HG03354 (cell line): ENCODE measurements at regions not wholly inside any gene's neighbourhood (a gene's known extent, or its start where the extent isn't known, plus 50 kb on each side); places are given as distances from the start of the nearest gene placed in this dataset.

Source experiments
- ATAC-seq: cut with Tn5 transposase; IDR thresholded peaks from one replicate; pipeline ENCODE4 v1.9.1; 2021; ENCODE audit warnings: mild to moderate bottlenecking; ENCODE audit not compliant: unreplicated experiment, poor library complexity, severe bottlenecking

GRCh38 chr5:31051316-31051715 is 142.2 kb upstream of the CDH6 start:
- ATAC-seq = no peak

DNA sequence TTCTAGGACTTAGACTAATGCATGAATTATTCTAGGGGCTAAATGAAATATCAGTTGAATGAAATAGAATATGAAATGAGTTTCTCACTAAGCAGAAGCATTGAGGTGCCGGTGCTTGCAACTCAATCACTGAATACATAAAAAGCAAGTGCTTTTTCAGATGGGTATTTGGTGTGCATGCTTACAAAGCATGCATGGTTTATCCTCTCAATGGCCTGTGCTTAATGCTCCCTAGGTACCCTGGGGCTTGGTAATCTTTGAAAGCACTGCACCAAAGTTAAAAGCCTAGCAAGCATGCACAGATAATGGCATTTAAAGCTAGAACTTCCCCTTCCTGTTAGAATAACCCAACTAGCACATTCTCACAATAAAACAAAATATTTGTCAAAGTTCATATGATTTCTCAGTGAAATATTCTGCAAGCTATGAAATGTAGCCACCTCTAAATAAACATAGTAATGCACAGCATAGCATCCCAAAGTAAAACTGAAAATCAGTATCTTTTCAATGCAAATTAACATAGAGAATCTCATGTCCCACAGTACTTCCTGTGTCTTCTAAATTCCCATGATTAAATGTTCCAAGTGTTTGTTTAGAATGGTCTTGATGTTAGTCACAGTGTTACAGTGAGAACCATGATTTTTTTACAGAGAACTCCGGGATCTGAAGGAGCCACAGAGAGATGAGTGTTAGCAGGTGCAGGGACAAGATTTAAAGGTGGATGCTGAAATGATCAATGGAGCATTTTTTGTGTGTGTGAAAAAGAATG is 143.4 kb upstream of the CDH6 start:
- ATAC-seq = no peak

DNA sequence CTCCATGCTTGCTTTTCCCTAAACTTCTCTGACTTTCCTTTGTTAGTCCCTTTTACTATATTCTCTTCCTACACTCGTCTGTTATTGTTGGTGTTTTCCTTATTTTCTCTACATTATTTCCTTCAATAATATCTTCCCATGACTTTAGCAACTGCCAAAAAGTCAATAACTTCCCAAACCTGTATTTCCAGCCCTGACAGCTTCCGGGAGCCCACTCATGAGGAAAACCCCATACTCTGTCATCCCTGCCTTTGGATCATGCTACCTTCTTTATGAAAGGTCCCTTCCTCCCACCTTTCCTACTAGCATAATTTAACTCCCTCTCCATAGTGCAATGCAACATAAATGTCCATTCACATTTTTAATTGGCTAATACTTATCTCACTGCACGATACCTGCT is 144.0 kb upstream of the CDH6 start:
- no peak for ATAC-seq

- no peak for ATAC-seq
These were observed 144.9 kb upstream of the CDH6 start for GRCh38 chr5:31048282-31049270.

DNA sequence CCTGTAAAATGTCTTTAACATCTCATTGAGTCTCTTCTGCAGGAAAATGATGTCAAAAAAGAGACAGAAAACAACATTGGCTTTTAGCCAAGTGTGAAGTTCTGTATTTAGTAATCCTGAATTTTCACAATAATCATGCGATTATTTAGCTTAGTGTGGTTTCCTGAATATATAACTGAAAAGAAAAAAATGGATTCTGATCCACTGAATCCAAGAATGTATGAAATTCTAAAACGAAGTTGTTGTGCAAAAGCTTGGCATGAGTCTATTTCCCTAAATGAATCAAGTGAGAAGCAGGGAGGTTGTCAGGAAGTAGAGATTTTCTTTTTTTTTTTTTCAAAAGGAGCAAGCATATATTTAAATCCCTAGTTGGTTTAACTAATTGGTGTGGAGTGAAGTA is 145.9 kb upstream of the CDH6 start:
- no peak for ATAC-seq

DNA sequence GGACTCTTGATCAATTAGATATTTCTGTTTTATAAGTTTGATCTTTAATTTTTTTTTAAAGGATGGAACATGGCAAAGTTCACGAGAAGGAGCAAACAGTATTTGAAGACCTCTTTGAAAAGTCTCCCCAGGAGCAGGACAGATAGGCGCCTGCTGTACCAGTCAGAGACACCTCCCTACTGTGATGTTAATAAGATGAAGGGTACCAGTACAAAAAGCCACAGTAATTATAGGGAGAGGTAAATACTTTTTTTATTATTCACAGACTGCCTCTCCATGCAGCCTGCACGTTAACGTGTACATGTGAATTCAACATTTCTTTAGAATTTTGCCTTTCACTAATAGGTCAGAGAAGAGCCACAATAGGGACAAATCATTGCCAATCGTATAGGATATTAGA is 146.5 kb upstream of the CDH6 start:
- no peak for ATAC-seq

DNA sequence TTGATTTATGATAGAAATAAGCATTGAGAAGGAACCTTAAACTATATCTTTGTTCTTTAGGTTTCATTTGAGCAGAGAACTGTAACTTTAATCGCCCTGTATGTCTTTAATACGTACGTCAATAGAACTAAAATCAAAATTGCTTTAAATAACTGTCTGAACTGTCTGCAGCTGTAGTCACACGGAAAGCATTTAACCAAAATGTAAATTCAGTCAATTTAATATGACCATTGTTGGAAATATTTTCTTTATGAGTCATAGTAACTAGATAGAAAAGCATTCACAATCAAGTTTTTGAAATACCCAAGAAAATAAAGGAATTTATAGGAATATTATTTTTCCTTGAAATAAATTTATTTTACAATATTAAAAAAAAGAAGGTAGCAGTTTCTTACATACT is 157.1 kb upstream of the CDH6 start:
- ATAC-seq = no peak

DNA sequence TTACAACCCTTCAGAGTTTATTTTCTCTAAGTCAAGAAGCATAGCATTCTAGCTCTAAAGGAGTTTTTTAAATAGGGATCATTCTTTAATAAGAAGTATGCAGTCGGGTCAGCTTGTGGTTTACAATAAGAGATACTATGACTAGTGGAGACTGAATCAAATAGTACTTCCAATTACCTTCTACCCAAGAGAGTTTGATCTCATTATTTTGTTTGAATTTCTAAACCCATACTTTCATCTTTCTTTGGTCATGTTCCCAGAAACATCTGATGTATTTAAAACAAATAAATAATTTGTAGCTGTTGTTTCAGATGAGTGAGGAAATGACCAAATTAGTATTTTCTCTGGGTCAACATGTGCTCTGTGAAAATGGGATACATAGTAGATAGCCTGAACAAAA is 160.2 kb upstream of the CDH6 start:
- no peak for ATAC-seq

GRCh38 chr5:31029925-31030324 is 163.6 kb upstream of the CDH6 start:
- ATAC-seq = no peak

DNA sequence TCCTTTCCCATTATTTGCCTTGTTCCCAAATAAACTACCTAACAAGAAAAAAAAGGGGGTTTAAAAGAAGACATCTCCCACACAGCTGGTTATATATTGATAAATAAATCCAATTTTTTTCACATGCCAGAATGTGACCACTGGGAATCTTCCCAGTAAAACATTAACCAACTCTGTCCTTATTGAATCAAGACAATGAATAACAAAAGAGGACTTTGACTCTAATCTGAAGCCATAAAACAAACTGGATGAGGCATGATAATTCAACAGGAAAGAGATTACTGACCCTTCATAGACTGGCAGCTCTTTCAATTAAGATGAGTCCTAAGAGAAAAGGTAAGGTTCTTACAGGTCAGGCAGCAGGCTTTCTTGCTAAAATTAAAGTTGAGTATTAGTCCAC is 165.8 kb upstream of the CDH6 start:
- no peak for ATAC-seq

- no peak for ATAC-seq
These were observed 170.4 kb upstream of the CDH6 start for GRCh38 chr5:31023105-31023504.

- no peak for ATAC-seq
These were observed 172.3 kb upstream of the CDH6 start for GRCh38 chr5:31021181-31021624.

- ATAC-seq = no peak
These were observed 185.3 kb upstream of the CDH6 start for GRCh38 chr5:31008231-31008630.

GRCh38 chr5:31007672-31008071 is 185.8 kb upstream of the CDH6 start:
- no peak for ATAC-seq

- no peak for ATAC-seq
These were observed 193.2 kb upstream of the CDH6 start for GRCh38 chr5:31000287-31000686.

DNA sequence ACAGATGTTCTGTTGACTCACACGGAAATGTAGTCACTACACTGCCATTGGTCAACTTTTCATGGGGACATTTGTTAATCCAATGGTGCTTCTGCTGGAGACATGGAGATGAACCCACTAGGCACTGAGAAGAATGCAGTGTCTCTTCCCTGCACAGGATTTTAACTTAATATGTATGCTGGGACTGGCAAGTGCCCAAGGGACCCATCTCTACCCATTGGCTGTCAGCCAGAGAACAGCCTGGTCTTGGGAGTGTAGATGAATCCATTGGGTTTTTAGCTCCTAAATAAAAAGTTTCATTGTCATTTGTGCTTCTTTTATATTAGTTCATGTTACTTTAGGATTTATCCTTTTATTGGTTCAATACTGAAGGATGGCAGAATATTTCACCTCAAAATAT is 195.8 kb upstream of the CDH6 start:
- ATAC-seq = no peak

DNA sequence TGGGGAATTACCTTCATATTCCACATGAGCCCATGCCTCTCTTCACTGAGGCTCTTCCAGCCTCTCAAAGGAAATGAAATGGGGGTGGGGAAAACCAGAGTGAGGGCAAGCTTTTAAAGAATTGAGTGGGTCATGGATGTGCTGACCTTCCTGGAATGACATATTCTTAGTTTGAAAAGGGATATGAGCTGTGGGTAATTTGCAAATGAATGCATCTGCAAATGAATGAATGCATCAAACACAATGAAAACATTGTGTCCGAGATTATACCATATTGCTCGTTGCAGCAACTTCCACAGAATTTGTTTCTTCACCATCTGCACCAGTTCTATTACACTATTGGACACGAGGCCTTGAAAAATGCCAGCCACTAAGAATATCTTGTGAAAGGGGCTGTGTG is 198.6 kb upstream of the CDH6 start:
- ATAC-seq = no peak

DNA sequence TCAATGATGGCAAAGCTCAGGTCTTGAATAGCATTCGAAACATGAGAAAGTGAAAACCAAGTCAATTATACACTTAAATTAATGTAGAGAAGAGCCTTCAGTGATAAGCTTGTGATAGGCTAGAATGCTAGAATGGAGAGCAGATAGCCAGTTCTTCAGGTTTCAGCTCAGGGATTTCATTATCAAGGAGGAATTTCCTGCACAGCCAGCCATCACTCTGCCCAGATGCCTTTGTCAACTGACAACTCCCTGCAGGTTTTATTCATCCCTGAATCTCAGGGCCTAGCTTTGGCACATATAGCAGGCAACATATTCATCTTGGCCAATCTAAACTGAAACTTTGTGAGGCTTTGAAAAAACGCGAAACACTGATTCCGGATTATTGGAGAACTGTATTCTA is 199.3 kb upstream of the CDH6 start:
- ATAC-seq = no peak

DNA sequence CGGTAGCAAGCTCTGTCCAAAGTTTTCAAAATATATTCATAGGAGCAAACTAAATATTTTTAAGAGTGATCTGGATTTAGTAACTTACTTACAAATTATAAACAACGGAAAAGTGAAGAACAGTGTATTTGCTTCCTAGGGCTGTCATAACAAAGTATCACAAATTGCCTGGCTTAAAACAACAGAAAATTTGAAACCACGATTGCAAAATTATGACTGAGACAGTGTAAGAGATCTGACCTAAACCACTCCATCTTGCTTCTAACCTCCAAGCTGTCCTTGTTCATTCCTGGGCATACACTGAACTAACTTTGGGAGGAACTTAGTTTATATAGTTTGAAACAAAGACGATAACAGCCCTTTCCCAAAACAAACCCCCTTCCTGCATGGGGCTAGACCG is 202.0 kb upstream of the CDH6 start:
- ATAC-seq = no peak

GRCh38 chr5:30981576-30981975 is 211.9 kb upstream of the CDH6 start:
- ATAC-seq = no peak

GRCh38 chr5:30968971-30969370 is 224.5 kb upstream of the CDH6 start:
- no peak for ATAC-seq
